WERI-Rb-1 (cell line): ENCODE measurements at regions not wholly inside any gene's neighbourhood (a gene's known extent, or its start where the extent isn't known, plus 50 kb on each side); places are given as distances from the start of the nearest gene placed in this dataset.

Experiments
- DNase-seq: peaks from one replicate; pipeline ENCODE4 v3.0.0-alpha.2; 2020
- H3K27ac ChIP-seq: fragments of 250-450 bp; sonication (Bioruptor Pico); 2 replicates; pipeline ENCODE4 v1.5.1; 2020; ENCODE audit warnings: mild to moderate bottlenecking, moderate library complexity
- H3K27me3 ChIP-seq: fragments of 250-450 bp; sonication (Bioruptor Pico); 2 replicates; pipeline ENCODE4 v1.5.1; 2021; ENCODE audit warnings: mild to moderate bottlenecking, low read depth, moderate library complexity; ENCODE audit not compliant: insufficient read depth, severe bottlenecking
- H3K36me3 ChIP-seq: fragments of 250-450 bp; sonication (Bioruptor Pico); 2 replicates; pipeline ENCODE4 v1.5.1; 2020; ENCODE audit warnings: mild to moderate bottlenecking, moderate library complexity
- H3K4me3 ChIP-seq: 2 replicates; pipeline ENCODE4 v1.5.1; 2011; ENCODE audit warnings: low read depth, mild to moderate bottlenecking, control low read depth, low read length
- H3K9me3 ChIP-seq: fragments of 250-450 bp; sonication (Bioruptor Pico); 2 replicates; pipeline ENCODE4 v1.5.1; 2021; ENCODE audit warnings: mild to moderate bottlenecking, moderate library complexity; ENCODE audit not compliant: severe bottlenecking
- CTCF ChIP-seq: IDR thresholded peaks from 2 replicates; pipeline ENCODE4 v1.5.1; 2011; ENCODE audit warnings: low read depth, mild to moderate bottlenecking, control low read depth, inconsistent platforms, low read length

GRCh38 chr1:79693441-79694114 is 687.0 kb upstream of the ADGRL4 start:
- Histone ChIP-seq H3K27ac (no peak overlapping the region), H3K27me3 (no peaks in the 10 kb centered on the region), H3K9me3 (no peaks in the 10 kb centered on the region), H3K36me3 (no peaks in the 10 kb centered on the region), H3K4me3 (no peak overlapping the region)
- no peak for TF ChIP-seq CTCF
- DNase-seq: no peak

GRCh38 chr1:79692519-79692918 is 686.0 kb upstream of the ADGRL4 start:
- H3K27ac ChIP-seq: no peak overlapping the region
- no peak for TF ChIP-seq CTCF
- no peaks in the 10 kb centered on the region for H3K9me3 ChIP-seq
- no peaks in the 10 kb centered on the region for H3K36me3 ChIP-seq
- DNase-seq: no peak
- no peak overlapping the region for H3K4me3 ChIP-seq
- H3K27me3 ChIP-seq: no peaks in the 10 kb centered on the region

GRCh38 chr1:79688932-79689331 is 682.4 kb upstream of the ADGRL4 start:
- H3K27me3 ChIP-seq: no peaks in the 10 kb centered on the region
- no peaks in the 10 kb centered on the region for H3K36me3 ChIP-seq
- no peak overlapping the region for H3K4me3 ChIP-seq
- no peak for TF ChIP-seq CTCF
- no peaks in the 10 kb centered on the region for H3K9me3 ChIP-seq
- no peak for DNase-seq
- no peak overlapping the region for H3K27ac ChIP-seq

GRCh38 chr1:79683420-79683819 is 676.9 kb upstream of the ADGRL4 start:
- DNase-seq: no peak
- Histone ChIP-seq H3K27ac (no peak overlapping the region), H3K36me3 (no peaks in the 10 kb centered on the region), H3K27me3 (no peaks in the 10 kb centered on the region), H3K9me3 (no peaks in the 10 kb centered on the region), H3K4me3 (no peak overlapping the region)
- no peak for TF ChIP-seq CTCF

- no peak for DNase-seq
- Histone ChIP-seq H3K9me3 (no peaks in the 10 kb centered on the region), H3K27ac (no peak overlapping the region), H3K27me3 (no peaks in the 10 kb centered on the region), H3K4me3 (no peak overlapping the region), H3K36me3 (no peaks in the 10 kb centered on the region)
- TF ChIP-seq CTCF: no peak
Observed at GRCh38 chr1:79682478-79682877, 675.9 kb upstream of the ADGRL4 start.

- Histone ChIP-seq H3K4me3 (no peak overlapping the region), H3K36me3 (no peaks in the 10 kb centered on the region), H3K27ac (no peak overlapping the region), H3K9me3 (no peaks in the 10 kb centered on the region), H3K27me3 (no peaks in the 10 kb centered on the region)
- no peak for DNase-seq
- no peak for TF ChIP-seq CTCF
Observed at GRCh38 chr1:79681382-79681781, 674.9 kb upstream of the ADGRL4 start.
